GM06990 (cell line): ENCODE measurements at regions not wholly inside any gene's neighbourhood (a gene's known extent, or its start where the extent isn't known, plus 50 kb on each side); places are given as distances from the start of the nearest gene placed in this dataset.
"Not testable (repeated sequence)": the region's sequence is repeated elsewhere in the genome, so short reads cannot be mapped to it uniquely, and the experiment has no call there.

Experiments
- DNase-seq: peaks from one replicate; pipeline ENCODE4 v3.0.0-alpha.2; 2011; ENCODE audit not compliant: insufficient read length; ENCODE audit errors: extremely low read depth
- H3K27me3 ChIP-seq: replicated peaks from 2 replicates; pipeline ENCODE4 v1.6.0; 2011; ENCODE audit warnings: low read length; ENCODE audit not compliant: control insufficient read depth, insufficient read depth
- H3K36me3 ChIP-seq: 2 replicates; pipeline ENCODE4 v1.5.1; 2011; ENCODE audit warnings: low read length; ENCODE audit not compliant: control insufficient read depth, insufficient read depth
- H3K4me3 ChIP-seq: replicated peaks from 2 replicates; pipeline ENCODE4 v1.5.1; 2011; ENCODE audit warnings: low read depth, mild to moderate bottlenecking, control low read depth, low read length
- TF ChIP-seq, protein P1 (sequence below): IDR thresholded peaks from 2 replicates; pipeline ENCODE4 v1.5.1; 2011; ENCODE audit warnings: low read length, control low read depth, mild to moderate bottlenecking, inconsistent platforms; ENCODE audit not compliant: insufficient read depth, poor library complexity, severe bottlenecking

DNA sequence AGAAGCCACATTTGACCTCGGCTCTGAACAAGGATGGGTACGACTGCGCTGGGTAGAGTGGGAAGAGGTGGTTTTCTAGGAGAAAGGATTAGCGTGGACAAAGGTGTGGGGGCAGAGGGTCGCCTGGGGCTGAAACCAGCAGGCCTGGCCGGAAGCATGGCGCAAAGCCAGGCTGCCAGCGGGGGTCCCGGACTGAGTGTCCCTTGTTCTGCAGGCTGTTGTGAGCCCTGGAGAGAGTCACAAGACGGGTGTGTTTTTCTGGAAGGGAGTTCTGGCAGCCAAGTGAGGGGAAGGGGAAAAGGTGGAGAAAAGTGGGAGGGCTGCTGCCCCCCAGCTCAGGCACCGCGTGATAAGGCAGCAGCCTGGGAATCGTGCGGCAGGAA is 98.5 kb upstream of the MEF2A start:
- TF ChIP-seq, protein P1, sequence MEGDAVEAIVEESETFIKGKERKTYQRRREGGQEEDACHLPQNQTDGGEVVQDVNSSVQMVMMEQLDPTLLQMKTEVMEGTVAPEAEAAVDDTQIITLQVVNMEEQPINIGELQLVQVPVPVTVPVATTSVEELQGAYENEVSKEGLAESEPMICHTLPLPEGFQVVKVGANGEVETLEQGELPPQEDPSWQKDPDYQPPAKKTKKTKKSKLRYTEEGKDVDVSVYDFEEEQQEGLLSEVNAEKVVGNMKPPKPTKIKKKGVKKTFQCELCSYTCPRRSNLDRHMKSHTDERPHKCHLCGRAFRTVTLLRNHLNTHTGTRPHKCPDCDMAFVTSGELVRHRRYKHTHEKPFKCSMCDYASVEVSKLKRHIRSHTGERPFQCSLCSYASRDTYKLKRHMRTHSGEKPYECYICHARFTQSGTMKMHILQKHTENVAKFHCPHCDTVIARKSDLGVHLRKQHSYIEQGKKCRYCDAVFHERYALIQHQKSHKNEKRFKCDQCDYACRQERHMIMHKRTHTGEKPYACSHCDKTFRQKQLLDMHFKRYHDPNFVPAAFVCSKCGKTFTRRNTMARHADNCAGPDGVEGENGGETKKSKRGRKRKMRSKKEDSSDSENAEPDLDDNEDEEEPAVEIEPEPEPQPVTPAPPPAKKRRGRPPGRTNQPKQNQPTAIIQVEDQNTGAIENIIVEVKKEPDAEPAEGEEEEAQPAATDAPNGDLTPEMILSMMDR, result no peak
- Histone ChIP-seq H3K36me3 (no peaks in the 10 kb centered on the region), H3K27me3 (no peaks in the 10 kb centered on the region), H3K4me3 (no peak overlapping the region)
- no peak for DNase-seq

GRCh38 chr15:99467853-99468464 is 97.8 kb upstream of the MEF2A start:
- no peaks in the 10 kb centered on the region for H3K36me3 ChIP-seq
- H3K27me3 ChIP-seq, result no peaks in the 10 kb centered on the region
- no peak overlapping the region for H3K4me3 ChIP-seq
- TF ChIP-seq, protein P1, result no peak
- DNase-seq, result no peak

DNA sequence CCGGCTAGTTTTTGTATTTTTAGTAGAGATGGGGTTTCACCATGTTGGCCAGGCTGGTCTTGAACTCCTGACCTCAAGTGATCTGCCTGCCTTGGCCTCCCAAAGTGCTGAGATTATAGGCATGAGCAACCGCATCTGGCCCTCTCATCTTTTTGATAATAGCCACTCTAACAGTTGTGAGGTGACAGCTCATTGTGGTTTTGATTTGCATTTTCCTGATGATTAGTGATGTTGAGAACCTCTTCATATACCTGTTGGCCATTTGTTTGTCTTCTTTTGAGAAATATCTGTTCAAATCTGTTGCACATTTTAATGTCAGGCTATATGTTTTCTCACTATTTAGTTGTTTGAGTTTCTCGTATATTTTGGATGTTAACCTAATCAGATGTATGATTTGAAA is 95.6 kb upstream of the MEF2A start:
- not testable (repeated sequence) for DNase-seq, H3K27me3 ChIP-seq, H3K4me3 ChIP-seq, H3K36me3 ChIP-seq

GRCh38 chr15:99472416-99473145 is 93.2 kb upstream of the MEF2A start:
- Histone ChIP-seq H3K36me3 (no peaks in the 10 kb centered on the region), H3K27me3 (no peaks in the 10 kb centered on the region), H3K4me3 (no peak overlapping the region)
- no peak for DNase-seq
- TF ChIP-seq, protein P1, result no peak

GRCh38 chr15:99473981-99474906 is 91.5 kb upstream of the MEF2A start:
- no peaks in the 10 kb centered on the region for H3K27me3 ChIP-seq
- TF ChIP-seq, protein P1, result no peak
- DNase-seq, result no peak
- H3K4me3 ChIP-seq, result no peak overlapping the region
- H3K36me3 ChIP-seq, result no peaks in the 10 kb centered on the region
